Liver (tissue), 8 donors: ENCODE measurements at regions not wholly inside any gene's neighbourhood (a gene's known extent, or its start where the extent isn't known, plus 50 kb on each side); places are given as distances from the start of the nearest gene placed in this dataset.

Source experiments
- DNase-seq: peaks from one replicate; pipeline ENCODE4 v3.0.0-alpha.2; 2017; ENCODE audit warnings: low spot score
- H3K27ac ChIP-seq, 2 donors: one replicate each; pipeline ENCODE4 v1.7.0; 2013; ENCODE audit warnings: inconsistent platforms in 2 of 2, low read length in 2 of 2, control low read depth in 1 of 2, low read depth in 1 of 2, mild to moderate bottlenecking in 1 of 2
- H3K27me3 ChIP-seq, 4 donors: one replicate each; pipeline versions ENCODE4 v1.6.1 to v1.7.0; 2013; ENCODE audit warnings: low read length in 3 of 4, inconsistent platforms in 1 of 4, mild to moderate bottlenecking in 1 of 4, moderate library complexity in 1 of 4; ENCODE audit not compliant: control insufficient read depth in 4 of 4, insufficient read depth in 4 of 4
- H3K36me3 ChIP-seq, 4 donors: one replicate each; pipeline versions ENCODE4 v1.6.1 to v1.7.0; 2013; ENCODE audit warnings: low read length in 3 of 4, mild to moderate bottlenecking in 3 of 4, low read depth in 1 of 4, moderate library complexity in 1 of 4; ENCODE audit not compliant: control insufficient read depth in 4 of 4, insufficient read depth in 3 of 4
- H3K4me1 ChIP-seq, 4 donors: one replicate each; pipeline versions ENCODE4 v1.6.1 to v1.7.0; 2013; ENCODE audit warnings: low read length in 3 of 4, mild to moderate bottlenecking in 3 of 4, moderate library complexity in 1 of 4; ENCODE audit not compliant: control insufficient read depth in 4 of 4, insufficient read depth in 4 of 4
- H3K4me3 ChIP-seq, 3 donors: one replicate each; pipeline versions ENCODE4 v1.6.1 to v1.7.0; 2013; ENCODE audit warnings: low read length in 3 of 3, control low read depth in 1 of 3, low read depth in 1 of 3, mild to moderate bottlenecking in 1 of 3
- H3K9ac ChIP-seq, 2 donors: one replicate each; pipeline ENCODE4 v1.7.0; 2013; ENCODE audit warnings: low read length in 2 of 2, mild to moderate bottlenecking in 2 of 2, moderate library complexity in 2 of 2, control low read depth in 1 of 2, low read depth in 1 of 2
- H3K9me3 ChIP-seq, 4 donors: one replicate each; pipeline versions ENCODE4 v1.6.1 to v1.7.0; 2013; ENCODE audit warnings: low read length in 3 of 4; ENCODE audit not compliant: control insufficient read depth in 4 of 4
- EGR1 ChIP-seq, 2 donors: IDR thresholded peaks; 2 replicates each; pipeline ENCODE4 v1.6.1; 2016 to 2018; ENCODE audit warnings: antibody characterized with exemption in 2 of 2, low read depth in 2 of 2
- FOXA1 ChIP-seq: IDR thresholded peaks from 2 replicates; pipeline ENCODE4 v1.6.1; 2016; ENCODE audit warnings: antibody characterized with exemption
- FOXA2 ChIP-seq: IDR thresholded peaks from 2 replicates; pipeline ENCODE4 v1.6.1; 2016; ENCODE audit warnings: antibody characterized with exemption
- GABPA ChIP-seq, 2 donors: IDR thresholded peaks in 1 of 2; conservative IDR thresholded peaks in 1 of 2; 2 replicates each; pipeline ENCODE4 v1.6.1; 2016; ENCODE audit warnings: antibody characterized with exemption in 2 of 2, mild to moderate bottlenecking in 1 of 2, moderate library complexity in 1 of 2
- HNF4G ChIP-seq: IDR thresholded peaks from 2 replicates; pipeline ENCODE4 v1.6.1; 2016; ENCODE audit warnings: antibody characterized with exemption
- JUND ChIP-seq, 2 donors: IDR thresholded peaks; 2 replicates each; pipeline ENCODE4 v1.6.1; 2016; ENCODE audit warnings: antibody characterized with exemption in 2 of 2
- NR2F2 ChIP-seq: IDR thresholded peaks from 2 replicates; pipeline ENCODE4 v1.6.1; 2016; ENCODE audit warnings: antibody characterized with exemption
- SP1 ChIP-seq: IDR thresholded peaks from 2 replicates; pipeline ENCODE4 v1.6.1; 2018; ENCODE audit warnings: antibody characterized with exemption, mild to moderate bottlenecking
- TAF1 ChIP-seq: conservative IDR thresholded peaks from 2 replicates; pipeline ENCODE4 v1.6.1; 2016; ENCODE audit warnings: antibody characterized with exemption, mild to moderate bottlenecking
- YY1 ChIP-seq: IDR thresholded peaks from 2 replicates; pipeline ENCODE4 v1.6.1; 2016; ENCODE audit warnings: antibody characterized with exemption, mild to moderate bottlenecking
- WGBS: extraction: QIAGEN DNeasy Blood & Tissue Kit; methylation state at CpG from one replicate; pipeline ENCODE4 v1.1.7; 2013; 5-methylcytosine and 5-hydroxymethylcytosine counted together
- TF ChIP-seq, protein P1 (sequence below): IDR thresholded peaks from 2 replicates; pipeline ENCODE4 v1.6.1; 2016; ENCODE audit warnings: antibody characterized with exemption
- TF ChIP-seq, protein P2 (sequence below): IDR thresholded peaks from 2 replicates; pipeline ENCODE4 v1.6.1; 2016; ENCODE audit warnings: antibody characterized with exemption
- TF ChIP-seq, protein P3 (sequence below): fragments of 150-350 bp; IDR thresholded peaks from 2 replicates; pipeline ENCODE4 v1.5.1; 2017; ENCODE audit warnings: improper control_type of control experiment, low read depth, low read length; ENCODE audit not compliant: missing input control
- TF ChIP-seq, protein P4 (sequence below): IDR thresholded peaks from 2 replicates; pipeline ENCODE4 v1.6.1; 2016; ENCODE audit warnings: antibody characterized with exemption
- donor health status: healthy.
- donor health status: healthy.
- donor health status: healthy.
- donor health status: healthy.
- donor health status: healthy.

DNA sequence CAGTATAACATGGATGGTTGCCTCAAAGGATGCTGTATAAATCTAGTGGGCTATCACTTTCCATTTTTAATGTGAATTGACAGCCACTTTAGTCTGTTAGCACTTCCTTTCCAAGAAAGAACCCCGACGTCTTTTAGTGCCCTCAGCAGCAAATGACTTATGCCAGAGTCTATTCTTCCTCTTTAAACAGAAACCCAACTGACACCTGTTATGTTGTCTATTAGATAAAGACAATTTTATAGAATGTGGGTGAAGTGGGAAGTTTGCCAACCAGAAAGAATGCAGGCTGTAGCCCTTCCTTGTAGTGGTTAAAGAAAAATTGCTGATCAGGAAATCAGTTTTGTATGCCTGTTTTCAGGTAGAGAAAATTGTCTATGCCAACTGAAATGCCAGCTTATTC is 344.9 kb downstream of the ZNF326 start:
- H3K27ac ChIP-seq, result no peak overlapping the region
- no peaks in the 10 kb centered on the region for H3K9me3 ChIP-seq
- H3K27me3 ChIP-seq, result no peaks in the 10 kb centered on the region
- DNase-seq, result no peak
- H3K36me3 ChIP-seq, result no peaks in the 10 kb centered on the region
- H3K9ac ChIP-seq, result no peak overlapping the region
- TF ChIP-seq NR2F2 (no peak), FOXA1 (no peak), SP1 (no peak), EGR1 (IDR thresholded peaks at IDR 0.05; ENCODE audit: low read depth in 2 of 2) (no peak)
- 71% methylated on average over 2 of the region's 2 CpGs for WGBS
- no peak overlapping the region for H3K4me3 ChIP-seq
- H3K4me1 ChIP-seq, result no peaks in the 10 kb centered on the region

GRCh38 chr1:90336552-90337324 is 341.8 kb downstream of the ZNF326 start:
- no peak overlapping the region for H3K27ac ChIP-seq
- H3K4me1 ChIP-seq, result no peaks in the 10 kb centered on the region
- no peak for DNase-seq
- H3K9ac ChIP-seq, result no peak overlapping the region
- no peaks in the 10 kb centered on the region for H3K9me3 ChIP-seq
- no peak overlapping the region for H3K4me3 ChIP-seq
- no peaks in the 10 kb centered on the region for H3K36me3 ChIP-seq
- H3K27me3 ChIP-seq, result no peaks in the 10 kb centered on the region
- 85% methylated on average over 8 of the region's 8 CpGs for WGBS
- no peak for TF ChIP-seq JUND (IDR thresholded peaks at IDR 0.05)

- WGBS, result 53% methylated on average over 3 of the region's 3 CpGs
- TF ChIP-seq TAF1, result no peak
- TF ChIP-seq FOXA2, result no peak
- TF ChIP-seq, protein P1, sequence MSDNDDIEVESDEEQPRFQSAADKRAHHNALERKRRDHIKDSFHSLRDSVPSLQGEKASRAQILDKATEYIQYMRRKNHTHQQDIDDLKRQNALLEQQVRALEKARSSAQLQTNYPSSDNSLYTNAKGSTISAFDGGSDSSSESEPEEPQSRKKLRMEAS, result no peak
- no peak for TF ChIP-seq FOXA1
These were observed 340.6 kb downstream of the ZNF326 start for GRCh38 chr1:90335558-90335957.

DNA sequence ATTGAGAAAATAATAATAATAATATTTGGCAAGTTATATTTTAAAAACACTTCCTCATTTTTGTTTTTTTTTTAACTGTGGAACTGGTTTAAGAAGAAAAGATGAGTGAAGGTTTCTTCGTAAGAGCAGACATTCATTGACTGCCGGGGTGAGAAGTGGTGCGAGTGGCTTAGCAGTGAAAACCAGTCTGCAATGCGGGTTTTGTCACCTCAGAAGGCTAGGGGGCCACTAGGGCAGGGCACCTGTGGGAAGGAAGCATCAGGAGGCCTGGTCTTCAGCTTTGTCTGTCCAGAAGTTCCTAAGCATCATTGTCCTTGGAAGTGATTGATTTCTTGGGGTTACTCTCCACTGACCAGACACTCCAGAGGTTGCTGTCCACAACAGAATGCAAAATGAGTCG is 339.2 kb downstream of the ZNF326 start:
- 77% methylated on average over 5 of the region's 5 CpGs for WGBS
- Histone ChIP-seq H3K27me3 (peaks cover 0 to 2% (median 0%) of the 10 kb centered on the region in 4 donors), H3K9ac (no peak overlapping the region)
- TF ChIP-seq GABPA (IDR thresholded peaks at IDR 0.05 in 1 of 2, conservative IDR thresholded peaks at IDR 0.05 in 1 of 2) (no peak), HNF4G (no peak), FOXA2 (no peak), EGR1 (IDR thresholded peaks at IDR 0.05; ENCODE audit: low read depth in 2 of 2) (no peak), FOXA1 (no peak), JUND (IDR thresholded peaks at IDR 0.05) (no peak), TAF1 (no peak), NR2F2 (no peak), SP1 (no peak), YY1 (no peak)
- TF ChIP-seq, protein P2, sequence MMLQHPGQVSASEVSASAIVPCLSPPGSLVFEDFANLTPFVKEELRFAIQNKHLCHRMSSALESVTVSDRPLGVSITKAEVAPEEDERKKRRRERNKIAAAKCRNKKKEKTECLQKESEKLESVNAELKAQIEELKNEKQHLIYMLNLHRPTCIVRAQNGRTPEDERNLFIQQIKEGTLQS, result no peak
- TF ChIP-seq, protein P3, sequence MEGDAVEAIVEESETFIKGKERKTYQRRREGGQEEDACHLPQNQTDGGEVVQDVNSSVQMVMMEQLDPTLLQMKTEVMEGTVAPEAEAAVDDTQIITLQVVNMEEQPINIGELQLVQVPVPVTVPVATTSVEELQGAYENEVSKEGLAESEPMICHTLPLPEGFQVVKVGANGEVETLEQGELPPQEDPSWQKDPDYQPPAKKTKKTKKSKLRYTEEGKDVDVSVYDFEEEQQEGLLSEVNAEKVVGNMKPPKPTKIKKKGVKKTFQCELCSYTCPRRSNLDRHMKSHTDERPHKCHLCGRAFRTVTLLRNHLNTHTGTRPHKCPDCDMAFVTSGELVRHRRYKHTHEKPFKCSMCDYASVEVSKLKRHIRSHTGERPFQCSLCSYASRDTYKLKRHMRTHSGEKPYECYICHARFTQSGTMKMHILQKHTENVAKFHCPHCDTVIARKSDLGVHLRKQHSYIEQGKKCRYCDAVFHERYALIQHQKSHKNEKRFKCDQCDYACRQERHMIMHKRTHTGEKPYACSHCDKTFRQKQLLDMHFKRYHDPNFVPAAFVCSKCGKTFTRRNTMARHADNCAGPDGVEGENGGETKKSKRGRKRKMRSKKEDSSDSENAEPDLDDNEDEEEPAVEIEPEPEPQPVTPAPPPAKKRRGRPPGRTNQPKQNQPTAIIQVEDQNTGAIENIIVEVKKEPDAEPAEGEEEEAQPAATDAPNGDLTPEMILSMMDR, result no peak
- TF ChIP-seq, protein P1, result no peak
- TF ChIP-seq, protein P4, sequence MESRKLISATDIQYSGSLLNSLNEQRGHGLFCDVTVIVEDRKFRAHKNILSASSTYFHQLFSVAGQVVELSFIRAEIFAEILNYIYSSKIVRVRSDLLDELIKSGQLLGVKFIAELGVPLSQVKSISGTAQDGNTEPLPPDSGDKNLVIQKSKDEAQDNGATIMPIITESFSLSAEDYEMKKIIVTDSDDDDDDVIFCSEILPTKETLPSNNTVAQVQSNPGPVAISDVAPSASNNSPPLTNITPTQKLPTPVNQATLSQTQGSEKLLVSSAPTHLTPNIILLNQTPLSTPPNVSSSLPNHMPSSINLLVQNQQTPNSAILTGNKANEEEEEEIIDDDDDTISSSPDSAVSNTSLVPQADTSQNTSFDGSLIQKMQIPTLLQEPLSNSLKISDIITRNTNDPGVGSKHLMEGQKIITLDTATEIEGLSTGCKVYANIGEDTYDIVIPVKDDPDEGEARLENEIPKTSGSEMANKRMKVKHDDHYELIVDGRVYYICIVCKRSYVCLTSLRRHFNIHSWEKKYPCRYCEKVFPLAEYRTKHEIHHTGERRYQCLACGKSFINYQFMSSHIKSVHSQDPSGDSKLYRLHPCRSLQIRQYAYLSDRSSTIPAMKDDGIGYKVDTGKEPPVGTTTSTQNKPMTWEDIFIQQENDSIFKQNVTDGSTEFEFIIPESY, result no peak

More at GRCh38 chr1:90335558-90335957, 340.6 kb downstream of the ZNF326 start:
- Histone ChIP-seq H3K27ac (no peak overlapping the region), H3K9ac (no peak overlapping the region), H3K9me3 (no peaks in the 10 kb centered on the region), H3K4me3 (no peak overlapping the region), H3K27me3 (peaks cover 0 to 2% (median 0%) of the 10 kb centered on the region in 4 donors), H3K4me1 (no peaks in the 10 kb centered on the region), H3K36me3 (no peaks in the 10 kb centered on the region)
- no peak for DNase-seq

More for the DNA sequence above, 339.2 kb downstream of the ZNF326 start:
- DNase-seq, result no peak
- Histone ChIP-seq H3K36me3 (no peaks in the 10 kb centered on the region), H3K4me3 (no peak overlapping the region), H3K9me3 (no peaks in the 10 kb centered on the region), H3K4me1 (no peaks in the 10 kb centered on the region), H3K27ac (no peak overlapping the region)
